EH (cell line): ENCODE measurements at regions not wholly inside any gene's neighbourhood (a gene's known extent, or its start where the extent isn't known, plus 50 kb on each side); places are given as distances from the start of the nearest gene placed in this dataset.
A peak's percentile ranks its signal among the peaks of the same experiment; 100 is the strongest.

Source experiments
- DNase-seq: peaks from one replicate; pipeline ENCODE4 v3.0.0-alpha.2; 2015; ENCODE audit warnings: low read depth

GRCh38 chr2:240227538-240228428 lies 87.3 kb upstream of the OTOS start:
- DNase-seq: no peak

- DNase-seq: no peak
Measured at GRCh38 chr2:240229005-240229404, 88.5 kb upstream of the OTOS start.

GRCh38 chr2:240229603-240230235 lies 89.3 kb upstream of the OTOS start:
- DNase-seq: no peak

GRCh38 chr2:240230291-240230931 lies 90.0 kb upstream of the OTOS start:
- no peak for DNase-seq

- no peak for DNase-seq
Measured at GRCh38 chr2:240231838-240232244, 91.4 kb upstream of the OTOS start.

GRCh38 chr2:240232264-240232915 lies 91.9 kb upstream of the OTOS start:
- no peak for DNase-seq

- peak; percentile 83 for DNase-seq
Measured at GRCh38 chr2:240232961-240233884, 92.8 kb upstream of the OTOS start.

- DNase-seq: no peak
Measured at GRCh38 chr2:240233885-240234502, 93.5 kb upstream of the OTOS start.

GRCh38 chr2:240234503-240234951 lies 94.1 kb upstream of the OTOS start:
- peak; percentile 20 for DNase-seq

- DNase-seq: no peak
Measured at GRCh38 chr2:240235149-240235803, 94.8 kb upstream of the OTOS start.

GRCh38 chr2:240235811-240236210 lies 95.4 kb upstream of the OTOS start:
- DNase-seq: no peak

- DNase-seq: no peak
Measured at GRCh38 chr2:240236217-240237111, 96.0 kb upstream of the OTOS start.

GRCh38 chr2:240237609-240238174 lies 97.2 kb upstream of the OTOS start:
- DNase-seq: peak; percentile 32

GRCh38 chr2:240238201-240238600 lies 97.7 kb upstream of the OTOS start:
- DNase-seq: no peak

- DNase-seq: no peak
Measured at GRCh38 chr2:240238786-240239185, 98.3 kb upstream of the OTOS start.

GRCh38 chr2:240239325-240239724 lies 98.9 kb upstream of the OTOS start:
- DNase-seq: no peak

- DNase-seq: no peak
Measured at GRCh38 chr2:240240017-240240734, 99.7 kb upstream of the OTOS start.

GRCh38 chr2:240240781-240241180 lies 100.3 kb upstream of the OTOS start:
- no peak for DNase-seq
